Thyroid gland (tissue), 4 donors: ENCODE measurements at regions not wholly inside any gene's neighbourhood (a gene's known extent, or its start where the extent isn't known, plus 50 kb on each side); places are given as distances from the start of the nearest gene placed in this dataset.

Source experiments
- DNase-seq, 2 donors: peaks; one replicate each; pipeline ENCODE4 v3.0.0-alpha.2; 2019
- H3K27ac ChIP-seq, 3 donors: fragments of 200-600 bp; sonication (generic); 1 replicate in 2 of 3; 2 replicates in 1 of 3; pipeline ENCODE4 v1.5.1; 2016 to 2019; ENCODE audit warnings: mild to moderate bottlenecking in 1 of 3, moderate library complexity in 1 of 3
- H3K27me3 ChIP-seq: fragments of 200-600 bp; sonication (generic); one replicate; pipeline ENCODE4 v1.5.1; 2019
- H3K36me3 ChIP-seq, 2 donors: fragments of 200-600 bp; sonication (generic); one replicate each; pipeline ENCODE4 v1.5.1; 2016 to 2019
- H3K4me1 ChIP-seq, 2 donors: fragments of 200-600 bp; sonication (generic); one replicate each; pipeline ENCODE4 v1.5.1; 2017 to 2019
- H3K4me3 ChIP-seq, 3 donors: fragments of 200-600 bp; sonication (generic); replicated peaks in 1 of 3; 1 replicate in 2 of 3; 2 replicates in 1 of 3; pipeline ENCODE4 v1.5.1; 2016; ENCODE audit warnings: mild to moderate bottlenecking in 1 of 3
- H3K9me3 ChIP-seq: fragments of 200-600 bp; sonication (generic); one replicate; pipeline ENCODE4 v1.5.1; 2017
- CTCF ChIP-seq, 6 experiments: fragments of 200-600 bp in 3 of 6; fragments of 450-650 bp in 3 of 6; sonication (generic) in 3 of 6; IDR thresholded peaks; one replicate each; pipeline ENCODE4 v1.5.1; 2016 to 2019; ENCODE audit warnings: antibody characterized with exemption in 6 of 6, mild to moderate bottlenecking in 2 of 6, inconsistent platforms in 1 of 6, moderate library complexity in 1 of 6
- POLR2A ChIP-seq, 2 donors: fragments of 450-650 bp; IDR thresholded peaks; one replicate each; pipeline ENCODE4 v1.6.1; 2017; ENCODE audit warnings: antibody characterized with exemption in 2 of 2, mild to moderate bottlenecking in 2 of 2, moderate library complexity in 1 of 2
- WGBS, 2 donors: methylation state at CpG; one replicate each; pipeline ENCODE4 v1.1.5; 2017; 5-methylcytosine and 5-hydroxymethylcytosine counted together
- intact Hi-C: fragments of 100-400 bp; cut with DNase I; formaldehyde crosslinking; loops from one replicate; pipeline ENCODE4 v1.15.1; 2023

DNA sequence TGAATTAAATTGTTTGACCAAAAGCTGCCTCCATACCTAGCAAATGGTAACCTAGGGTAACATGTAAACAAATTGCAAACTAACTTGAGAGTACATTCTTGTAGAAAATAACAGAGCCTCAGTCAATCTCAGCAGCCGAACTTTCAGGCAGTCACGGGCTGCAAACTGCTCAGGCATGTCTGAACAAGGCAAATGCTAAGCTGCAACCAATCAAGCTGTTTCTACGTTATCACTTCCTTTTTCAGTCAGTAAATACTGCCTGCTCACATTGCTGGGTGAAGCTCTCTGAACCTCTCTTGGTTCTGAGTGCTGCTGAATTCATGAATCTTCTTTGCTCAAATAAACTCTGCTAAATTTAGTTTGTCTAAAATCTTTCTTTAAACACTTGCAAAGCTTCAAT is 1212.4 kb downstream of the SORCS1 start:
- Histone ChIP-seq H3K27ac (peak overlapping the region; percentile 15 to 72 (median 61)), H3K4me1 (peaks cover 6 to 10% of the 10 kb centered on the region in 2 donors), H3K4me3 (no peak overlapping the region), H3K36me3 (no peaks in the 10 kb centered on the region), H3K27me3 (no peaks in the 10 kb centered on the region), H3K9me3 (no peaks in the 10 kb centered on the region)
- no peak for TF ChIP-seq CTCF (IDR thresholded peaks at IDR 0.05)
- peak in 1 of 2 donors; percentile 44 for TF ChIP-seq POLR2A (IDR thresholded peaks at IDR 0.05)
- intact Hi-C loops = no loop called here
- WGBS, 2 donors = 1 to 2% methylated on average over 3 of the region's 3 CpGs
- DNase-seq = peak; percentile 59 to 75

DNA sequence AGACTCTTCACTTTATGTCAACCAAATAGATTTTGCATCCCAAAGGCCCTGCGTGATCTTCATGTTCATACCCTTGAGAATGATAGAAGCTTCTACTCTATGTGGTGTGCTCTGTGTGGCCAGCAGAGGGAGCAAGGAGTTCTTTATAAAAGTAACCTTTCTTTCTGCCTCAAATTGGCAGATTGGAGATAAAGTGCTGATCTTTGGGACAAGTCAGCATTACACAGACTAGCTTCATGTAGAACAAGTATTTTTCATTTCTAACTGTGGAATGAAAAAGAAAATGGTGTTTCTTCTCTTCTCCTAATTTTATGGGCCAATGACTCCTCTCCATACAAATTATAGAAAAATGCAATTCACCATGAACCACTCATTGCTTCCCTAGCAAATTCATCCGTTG is 1214.1 kb downstream of the SORCS1 start:
- H3K27ac ChIP-seq = no peak overlapping the region
- no peaks in the 10 kb centered on the region for H3K27me3 ChIP-seq
- H3K4me1 ChIP-seq = peaks cover 6 to 10% of the 10 kb centered on the region in 2 donors
- DNase-seq = peak; percentile 65 to 67
- no peaks in the 10 kb centered on the region for H3K36me3 ChIP-seq
- 36 to 60% methylated on average over 2 of the region's 2 CpGs for WGBS, 2 donors
- H3K4me3 ChIP-seq = no peak overlapping the region
- intact Hi-C loops = no loop called here
- peak; percentile 28 to 82 (median 69) for TF ChIP-seq CTCF (IDR thresholded peaks at IDR 0.05)
- TF ChIP-seq POLR2A (IDR thresholded peaks at IDR 0.05) = no peak
- H3K9me3 ChIP-seq = no peaks in the 10 kb centered on the region

DNA sequence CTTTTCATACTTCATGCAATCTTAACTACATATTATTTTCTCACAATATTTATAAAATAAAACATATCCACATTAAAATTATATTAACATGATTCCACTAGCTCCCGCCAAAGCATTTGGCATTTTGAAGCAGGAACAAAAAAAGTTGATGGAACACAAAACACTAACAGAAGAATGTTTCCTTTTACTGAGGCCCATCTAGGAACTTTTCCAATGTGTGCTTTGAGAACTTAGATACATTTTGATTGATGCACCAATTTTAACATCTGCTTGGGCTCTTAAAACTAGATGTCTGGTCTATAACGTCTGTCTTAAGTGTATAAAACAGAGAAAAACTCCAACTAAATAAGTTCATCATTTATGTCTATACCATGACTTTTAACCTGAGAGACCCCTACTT is 1214.8 kb downstream of the SORCS1 start:
- intact Hi-C loops = no loop called here
- H3K4me3 ChIP-seq = no peak overlapping the region
- no peaks in the 10 kb centered on the region for H3K27me3 ChIP-seq
- no peaks in the 10 kb centered on the region for H3K9me3 ChIP-seq
- 46 to 47% methylated on average over 2 of the region's 2 CpGs for WGBS, 2 donors
- H3K27ac ChIP-seq = no peak overlapping the region
- peaks cover 6 to 10% of the 10 kb centered on the region in 2 donors for H3K4me1 ChIP-seq
- H3K36me3 ChIP-seq = no peaks in the 10 kb centered on the region
- DNase-seq = no peak
- TF ChIP-seq CTCF (IDR thresholded peaks at IDR 0.05) (no peak), POLR2A (IDR thresholded peaks at IDR 0.05) (no peak)

- no peaks in the 10 kb centered on the region for H3K9me3 ChIP-seq
- no peak for TF ChIP-seq CTCF (IDR thresholded peaks at IDR 0.05)
- TF ChIP-seq POLR2A (IDR thresholded peaks at IDR 0.05) = no peak
- intact Hi-C loops = no loop called here
- 57 to 78% methylated on average over 4 of the region's 4 CpGs for WGBS, 2 donors
- no peaks in the 10 kb centered on the region for H3K4me1 ChIP-seq
- no peak overlapping the region for H3K27ac ChIP-seq
- no peak for DNase-seq
- no peak overlapping the region for H3K4me3 ChIP-seq
- H3K27me3 ChIP-seq = no peaks in the 10 kb centered on the region
- no peaks in the 10 kb centered on the region for H3K36me3 ChIP-seq
Measured at GRCh38 chr10:105925045-105925785, 1239.3 kb downstream of the SORCS1 start.

DNA sequence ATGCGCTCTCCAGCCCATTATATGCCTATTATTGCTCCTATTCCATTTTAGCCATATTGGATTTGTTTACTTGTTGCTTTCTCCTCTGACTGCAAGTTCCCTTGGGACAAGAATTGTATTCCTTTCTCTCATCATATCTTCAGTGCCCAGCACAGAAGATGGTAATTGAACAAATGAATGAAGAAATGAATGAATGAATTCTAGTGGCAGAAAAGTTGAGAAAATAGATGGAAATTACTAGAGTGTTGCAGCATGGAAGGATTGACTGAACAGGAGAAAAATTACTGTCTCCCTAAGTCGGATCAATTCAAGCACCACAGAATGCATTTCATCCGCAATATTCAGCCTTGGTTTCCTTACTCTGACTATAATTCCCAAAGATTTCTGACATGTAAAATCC is 1243.2 kb downstream of the SORCS1 start:
- intact Hi-C loops = no loop called here
- 95% methylated on average over 3 of the region's 3 CpGs for WGBS, 2 donors
- Histone ChIP-seq H3K27ac (no peak overlapping the region), H3K27me3 (no peaks in the 10 kb centered on the region), H3K9me3 (no peaks in the 10 kb centered on the region), H3K4me3 (no peak overlapping the region), H3K36me3 (no peaks in the 10 kb centered on the region), H3K4me1 (no peaks in the 10 kb centered on the region)
- DNase-seq = no peak
- TF ChIP-seq POLR2A (IDR thresholded peaks at IDR 0.05) = no peak
- TF ChIP-seq CTCF (IDR thresholded peaks at IDR 0.05) = no peak
